ENCODE measurements at regions not wholly inside any gene's neighbourhood (a gene's known extent, or its start where the extent isn't known, plus 50 kb on each side); places are given as distances from the start of the nearest gene placed in this dataset.

DNA sequence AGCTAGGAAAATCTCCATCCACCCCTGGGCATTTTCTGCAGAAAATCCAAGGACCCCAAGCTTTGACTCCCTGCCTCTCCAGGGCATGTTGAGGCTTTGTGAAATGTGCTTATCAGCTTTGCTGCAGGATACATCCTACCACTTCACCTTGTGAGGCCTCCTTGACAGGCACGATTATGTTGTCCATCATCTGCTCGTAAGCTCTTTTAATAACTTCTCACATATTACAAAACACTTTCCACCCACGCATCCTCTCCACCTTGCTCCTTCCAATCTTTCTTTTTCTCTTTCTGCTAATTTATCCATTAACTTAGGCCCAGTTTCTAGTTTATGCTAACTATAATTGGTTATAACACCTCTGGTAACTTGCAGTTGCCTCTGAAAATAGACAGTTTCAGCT is 147.0 kb upstream of the MTNR1B start:
- TF ChIP-seq, protein P1, sequence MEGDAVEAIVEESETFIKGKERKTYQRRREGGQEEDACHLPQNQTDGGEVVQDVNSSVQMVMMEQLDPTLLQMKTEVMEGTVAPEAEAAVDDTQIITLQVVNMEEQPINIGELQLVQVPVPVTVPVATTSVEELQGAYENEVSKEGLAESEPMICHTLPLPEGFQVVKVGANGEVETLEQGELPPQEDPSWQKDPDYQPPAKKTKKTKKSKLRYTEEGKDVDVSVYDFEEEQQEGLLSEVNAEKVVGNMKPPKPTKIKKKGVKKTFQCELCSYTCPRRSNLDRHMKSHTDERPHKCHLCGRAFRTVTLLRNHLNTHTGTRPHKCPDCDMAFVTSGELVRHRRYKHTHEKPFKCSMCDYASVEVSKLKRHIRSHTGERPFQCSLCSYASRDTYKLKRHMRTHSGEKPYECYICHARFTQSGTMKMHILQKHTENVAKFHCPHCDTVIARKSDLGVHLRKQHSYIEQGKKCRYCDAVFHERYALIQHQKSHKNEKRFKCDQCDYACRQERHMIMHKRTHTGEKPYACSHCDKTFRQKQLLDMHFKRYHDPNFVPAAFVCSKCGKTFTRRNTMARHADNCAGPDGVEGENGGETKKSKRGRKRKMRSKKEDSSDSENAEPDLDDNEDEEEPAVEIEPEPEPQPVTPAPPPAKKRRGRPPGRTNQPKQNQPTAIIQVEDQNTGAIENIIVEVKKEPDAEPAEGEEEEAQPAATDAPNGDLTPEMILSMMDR (IDR thresholded peaks at IDR 0.05): no peak
- TF ChIP-seq POLR2A (IDR thresholded peaks at IDR 0.05): no peak
